ENCODE measurements at regions not wholly inside any gene's neighbourhood (a gene's known extent, or its start where the extent isn't known, plus 50 kb on each side); places are given as distances from the start of the nearest gene placed in this dataset.

DNA sequence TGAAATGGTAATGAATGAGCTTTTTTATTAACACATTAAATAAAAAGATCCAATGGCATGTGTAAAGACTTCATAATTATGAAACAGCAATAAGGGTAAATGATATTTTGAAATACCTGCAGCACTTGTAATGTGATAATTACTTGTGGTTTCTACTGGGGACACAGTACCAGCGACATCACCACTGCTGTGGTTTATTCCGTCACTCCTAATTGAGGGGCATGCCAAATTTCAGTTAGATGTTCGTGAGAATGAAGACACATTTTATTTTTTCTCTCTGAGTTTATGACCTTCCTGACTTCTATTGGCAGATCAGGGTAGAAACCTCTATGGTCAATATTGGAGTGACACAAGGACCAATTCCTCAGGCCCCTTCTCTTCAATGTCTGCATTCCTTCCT lies 131.9 kb upstream of the XYLT1 start:
- peaks cover 0 to 11% of the 10 kb centered on the region in 2 donors for H3K27me3 ChIP-seq
- peaks cover 6 to 13% of the 10 kb centered on the region in 2 donors for H3K9me3 ChIP-seq
- no peaks in the 10 kb centered on the region for H3K4me1 ChIP-seq
- no peak overlapping the region for H3K4me3 ChIP-seq
- H3K36me3 ChIP-seq, result no peaks in the 10 kb centered on the region
- TF ChIP-seq POLR2AphosphoS5 (IDR thresholded peaks at IDR 0.05) (no peak), POLR2A (IDR thresholded peaks at IDR 0.05) (no peak)
- TF ChIP-seq, protein P1, sequence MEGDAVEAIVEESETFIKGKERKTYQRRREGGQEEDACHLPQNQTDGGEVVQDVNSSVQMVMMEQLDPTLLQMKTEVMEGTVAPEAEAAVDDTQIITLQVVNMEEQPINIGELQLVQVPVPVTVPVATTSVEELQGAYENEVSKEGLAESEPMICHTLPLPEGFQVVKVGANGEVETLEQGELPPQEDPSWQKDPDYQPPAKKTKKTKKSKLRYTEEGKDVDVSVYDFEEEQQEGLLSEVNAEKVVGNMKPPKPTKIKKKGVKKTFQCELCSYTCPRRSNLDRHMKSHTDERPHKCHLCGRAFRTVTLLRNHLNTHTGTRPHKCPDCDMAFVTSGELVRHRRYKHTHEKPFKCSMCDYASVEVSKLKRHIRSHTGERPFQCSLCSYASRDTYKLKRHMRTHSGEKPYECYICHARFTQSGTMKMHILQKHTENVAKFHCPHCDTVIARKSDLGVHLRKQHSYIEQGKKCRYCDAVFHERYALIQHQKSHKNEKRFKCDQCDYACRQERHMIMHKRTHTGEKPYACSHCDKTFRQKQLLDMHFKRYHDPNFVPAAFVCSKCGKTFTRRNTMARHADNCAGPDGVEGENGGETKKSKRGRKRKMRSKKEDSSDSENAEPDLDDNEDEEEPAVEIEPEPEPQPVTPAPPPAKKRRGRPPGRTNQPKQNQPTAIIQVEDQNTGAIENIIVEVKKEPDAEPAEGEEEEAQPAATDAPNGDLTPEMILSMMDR (IDR thresholded peaks at IDR 0.05), result no peak
- H3K27ac ChIP-seq, result no peak overlapping the region
- intact Hi-C loops (cut with DNase I; ENCODE audit: low total_unique reads), result no loop called here
- DNase-seq (ENCODE audit: low spot score in 2 of 2), result no peak

- DNase-seq (ENCODE audit: low spot score in 2 of 2), result no peak
- H3K36me3 ChIP-seq, result no peaks in the 10 kb centered on the region
- no peak overlapping the region for H3K27ac ChIP-seq
- no peak for TF ChIP-seq POLR2AphosphoS5 (IDR thresholded peaks at IDR 0.05)
- TF ChIP-seq, protein P1 (IDR thresholded peaks at IDR 0.05), result no peak
- no peak for TF ChIP-seq POLR2A (IDR thresholded peaks at IDR 0.05)
- intact Hi-C loops (cut with DNase I; ENCODE audit: low total_unique reads), result no loop called here
- no peak overlapping the region for H3K4me3 ChIP-seq
- peaks cover 0 to 5% of the 10 kb centered on the region in 2 donors for H3K27me3 ChIP-seq
- no peaks in the 10 kb centered on the region for H3K4me1 ChIP-seq
- H3K9me3 ChIP-seq, result peaks cover 6 to 13% of the 10 kb centered on the region in 2 donors
These were observed 128.2 kb upstream of the XYLT1 start for GRCh38 chr16:17598968-17599367.

DNA sequence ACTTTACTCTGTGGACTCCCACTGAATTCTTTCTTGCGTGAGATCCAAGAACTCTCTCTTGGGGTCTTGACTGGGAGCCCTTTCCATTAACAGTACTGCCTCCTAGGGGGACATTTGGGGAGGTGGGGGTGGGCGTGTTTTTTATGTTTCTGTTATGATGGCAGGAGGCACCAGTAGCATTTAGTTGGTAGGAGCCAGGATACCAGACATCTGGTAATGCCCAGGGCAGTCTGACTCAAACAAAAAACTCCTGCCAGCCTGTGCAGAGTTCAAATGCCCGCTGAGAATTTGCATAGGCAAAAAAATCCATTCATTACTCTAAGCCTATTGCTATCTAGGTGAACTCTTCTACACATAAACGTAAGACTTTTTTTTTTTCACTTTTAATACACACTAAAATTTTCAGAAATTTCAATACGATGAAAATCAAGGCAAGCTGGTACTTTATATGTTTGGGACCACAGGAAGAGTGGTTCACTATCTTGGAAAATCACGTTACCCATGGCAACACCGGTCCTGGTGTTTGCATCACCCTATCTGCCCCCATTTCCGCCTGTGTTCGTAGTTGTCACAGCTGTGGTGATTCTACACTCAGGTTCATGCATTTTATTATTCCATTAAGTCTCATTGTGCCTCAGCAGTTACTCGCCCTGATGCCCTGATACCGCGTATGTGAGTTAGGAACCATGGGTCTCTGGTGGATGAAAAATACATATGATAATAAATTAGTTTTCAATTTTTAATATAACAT lies 121.1 kb upstream of the XYLT1 start:
- DNase-seq (ENCODE audit: low spot score in 2 of 2), result no peak
- H3K4me1 ChIP-seq, result no peaks in the 10 kb centered on the region
- intact Hi-C loops (cut with DNase I; ENCODE audit: low total_unique reads), result no loop called here
- no peak overlapping the region for H3K27ac ChIP-seq
- no peaks in the 10 kb centered on the region for H3K27me3 ChIP-seq
- no peaks in the 10 kb centered on the region for H3K36me3 ChIP-seq
- TF ChIP-seq, protein P1 (IDR thresholded peaks at IDR 0.05), result no peak
- TF ChIP-seq POLR2AphosphoS5 (IDR thresholded peaks at IDR 0.05) (no peak), POLR2A (IDR thresholded peaks at IDR 0.05) (no peak)
- H3K4me3 ChIP-seq, result no peak overlapping the region
- H3K9me3 ChIP-seq, result no peaks in the 10 kb centered on the region

DNA sequence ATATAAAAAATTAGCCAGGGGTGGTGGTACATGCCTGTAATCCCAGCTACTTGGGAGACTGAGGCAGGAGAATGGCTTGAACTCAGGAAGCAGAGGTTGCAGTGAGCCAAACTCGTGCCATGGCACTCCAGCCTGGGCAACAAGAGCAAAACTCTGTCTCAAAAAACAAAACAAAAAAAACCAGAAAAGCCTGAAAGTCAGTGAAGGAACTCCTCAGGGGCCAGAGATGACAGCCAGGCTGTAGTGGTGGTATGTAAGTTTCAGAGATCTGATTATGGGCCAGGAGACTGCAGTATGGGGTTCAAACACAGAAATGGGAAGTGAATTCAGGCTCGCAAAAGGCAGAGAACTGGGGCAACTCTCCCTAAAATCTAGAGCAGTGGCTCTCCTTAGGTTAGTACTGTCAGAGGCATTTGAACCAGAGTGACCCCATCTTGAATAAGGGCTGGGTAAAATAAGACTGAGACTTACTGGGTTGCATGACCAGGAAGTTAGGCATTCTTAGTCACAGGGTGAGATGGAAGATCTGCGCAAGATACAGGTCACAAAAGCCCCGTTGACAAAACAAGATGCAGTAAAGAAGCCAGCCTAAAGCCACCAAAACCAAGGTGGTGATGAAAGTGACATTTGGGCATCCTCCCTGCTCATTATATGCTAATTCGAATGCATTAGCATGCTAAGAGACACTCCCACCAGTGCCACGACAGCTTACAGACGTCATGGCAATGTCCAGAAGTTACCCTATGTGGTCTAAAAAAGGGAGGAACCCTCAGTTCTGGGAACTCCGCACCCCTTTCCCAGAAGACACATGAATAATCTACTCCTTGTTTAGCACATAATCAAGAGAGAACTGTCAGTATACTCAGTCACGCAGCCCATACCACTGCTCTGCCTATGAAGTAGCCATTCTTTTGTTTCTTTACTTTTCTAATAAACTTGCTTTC lies 120.2 kb upstream of the XYLT1 start:
- Histone ChIP-seq H3K36me3 (no peaks in the 10 kb centered on the region), H3K4me3 (no peak overlapping the region), H3K27ac (no peak overlapping the region), H3K4me1 (no peaks in the 10 kb centered on the region), H3K27me3 (no peaks in the 10 kb centered on the region), H3K9me3 (no peaks in the 10 kb centered on the region)
- intact Hi-C loops (cut with DNase I; ENCODE audit: low total_unique reads), result no loop called here
- DNase-seq (ENCODE audit: low spot score in 2 of 2), result no peak
- TF ChIP-seq POLR2A (IDR thresholded peaks at IDR 0.05) (no peak), POLR2AphosphoS5 (IDR thresholded peaks at IDR 0.05) (no peak)
- TF ChIP-seq, protein P1 (IDR thresholded peaks at IDR 0.05), result no peak

DNA sequence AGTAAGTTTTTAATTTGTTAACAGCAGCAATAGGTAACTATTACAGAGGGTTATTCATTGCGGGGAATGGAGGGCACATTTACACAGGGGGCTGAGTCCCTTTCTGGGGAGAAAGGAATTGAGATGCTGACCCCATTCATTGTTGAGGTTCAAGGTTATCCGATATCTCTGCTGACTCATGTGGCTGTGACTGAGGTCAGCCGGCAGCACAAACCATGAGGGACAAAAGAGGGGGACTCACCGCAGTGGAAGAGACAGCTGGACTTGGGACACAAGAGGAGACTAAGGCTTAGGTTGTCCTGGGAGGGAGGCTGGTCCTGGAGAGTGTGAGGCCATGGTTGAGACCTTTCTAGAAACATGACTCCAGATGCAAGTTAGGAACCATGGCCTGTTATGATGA lies 119.1 kb upstream of the XYLT1 start:
- H3K4me3 ChIP-seq, result no peak overlapping the region
- no peak overlapping the region for H3K27ac ChIP-seq
- TF ChIP-seq, protein P1 (IDR thresholded peaks at IDR 0.05), result no peak
- TF ChIP-seq POLR2AphosphoS5 (IDR thresholded peaks at IDR 0.05) (no peak), POLR2A (IDR thresholded peaks at IDR 0.05) (no peak)
- no peak for DNase-seq (ENCODE audit: low spot score in 2 of 2)
- H3K4me1 ChIP-seq, result no peaks in the 10 kb centered on the region
- H3K36me3 ChIP-seq, result no peaks in the 10 kb centered on the region
- H3K9me3 ChIP-seq, result no peaks in the 10 kb centered on the region
- intact Hi-C loops (cut with DNase I; ENCODE audit: low total_unique reads), result no loop called here
- no peaks in the 10 kb centered on the region for H3K27me3 ChIP-seq

Data from breast epithelium (tissue), 4 donors.